ENCODE measurements at regions not wholly inside any gene's neighbourhood (a gene's known extent, or its start where the extent isn't known, plus 50 kb on each side); places are given as distances from the start of the nearest gene placed in this dataset.

GRCh38 chr1:163807331-163808049, 485.7 kb downstream of the NUF2 start:
- in situ Hi-C loops (cut with HindIII; ENCODE audit: low pct_unique_long_range_greater_than_20kb, low sequenced_read_pairs) = no loop called here
- DNase-seq (ENCODE audit: low read depth, low spot score) = no peak

GRCh38 chr1:163813251-163813650, 491.5 kb downstream of the NUF2 start:
- in situ Hi-C loops (cut with HindIII; ENCODE audit: low pct_unique_long_range_greater_than_20kb, low sequenced_read_pairs) = no loop called here
- no peak for DNase-seq (ENCODE audit: low read depth, low spot score)

DNA sequence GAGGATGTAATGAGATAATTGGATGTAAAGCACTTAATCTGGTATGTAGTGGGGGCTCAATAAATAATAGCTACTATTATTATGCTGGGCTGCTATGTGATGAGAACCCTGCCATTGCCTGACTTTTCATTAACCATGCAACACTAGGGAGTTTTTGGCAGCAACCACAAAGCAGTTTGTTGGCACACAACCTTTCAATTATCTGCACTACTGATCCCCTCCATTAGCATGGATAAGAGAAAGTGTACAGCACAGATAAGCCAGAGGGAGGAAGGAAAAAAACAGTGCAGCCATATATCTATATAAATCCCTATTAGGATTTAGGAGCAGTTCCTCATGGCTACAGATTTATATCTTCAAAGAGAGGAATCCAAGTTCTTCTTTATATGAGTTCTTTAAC, 498.5 kb downstream of the NUF2 start:
- no peak for DNase-seq (ENCODE audit: low read depth, low spot score)
- in situ Hi-C loops (cut with HindIII; ENCODE audit: low pct_unique_long_range_greater_than_20kb, low sequenced_read_pairs) = no loop called here

GRCh38 chr1:163820766-163821165, 499.0 kb downstream of the NUF2 start:
- DNase-seq (ENCODE audit: low read depth, low spot score) = no peak
- in situ Hi-C loops (cut with HindIII; ENCODE audit: low pct_unique_long_range_greater_than_20kb, low sequenced_read_pairs) = no loop called here

DNA sequence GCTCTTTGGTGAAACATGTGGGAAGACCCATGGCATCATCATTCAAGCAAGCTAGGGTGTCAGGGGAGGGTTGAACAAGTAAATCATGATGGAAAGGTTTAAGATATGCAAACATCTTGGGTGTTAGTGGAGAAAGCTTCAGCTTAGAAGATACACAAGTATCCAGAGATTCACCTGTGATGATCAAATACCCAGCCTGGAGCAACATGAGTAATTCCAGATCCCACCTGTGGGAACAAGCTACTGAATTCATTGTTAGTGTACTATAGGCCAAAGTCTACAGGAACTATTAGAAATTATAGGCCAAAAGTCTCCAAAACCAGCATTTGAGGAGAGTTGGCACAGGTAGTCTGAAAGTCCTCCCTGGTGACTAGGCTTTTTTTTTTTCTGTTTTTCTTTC, 499.9 kb downstream of the NUF2 start:
- DNase-seq (ENCODE audit: low read depth, low spot score) = no peak
- in situ Hi-C loops (cut with HindIII; ENCODE audit: low pct_unique_long_range_greater_than_20kb, low sequenced_read_pairs) = no loop called here

GRCh38 chr1:163823017-163823416, 501.3 kb downstream of the NUF2 start:
- in situ Hi-C loops (cut with HindIII; ENCODE audit: low pct_unique_long_range_greater_than_20kb, low sequenced_read_pairs) = no loop called here
- DNase-seq (ENCODE audit: low read depth, low spot score) = no peak

- in situ Hi-C loops (cut with HindIII; ENCODE audit: low pct_unique_long_range_greater_than_20kb, low sequenced_read_pairs) = no loop called here
- DNase-seq (ENCODE audit: low read depth, low spot score) = no peak
Observed at GRCh38 chr1:163824006-163824405, 502.3 kb downstream of the NUF2 start.

- no peak for DNase-seq (ENCODE audit: low read depth, low spot score)
- in situ Hi-C loops (cut with HindIII; ENCODE audit: low pct_unique_long_range_greater_than_20kb, low sequenced_read_pairs) = no loop called here
Observed at GRCh38 chr1:163824490-163824889, 502.7 kb downstream of the NUF2 start.

GRCh38 chr1:163826500-163826899, 504.7 kb downstream of the NUF2 start:
- in situ Hi-C loops (cut with HindIII; ENCODE audit: low pct_unique_long_range_greater_than_20kb, low sequenced_read_pairs) = no loop called here
- no peak for DNase-seq (ENCODE audit: low read depth, low spot score)

GRCh38 chr1:163834778-163835177, 513.0 kb downstream of the NUF2 start:
- no peak for DNase-seq (ENCODE audit: low read depth, low spot score)
- in situ Hi-C loops (cut with HindIII; ENCODE audit: low pct_unique_long_range_greater_than_20kb, low sequenced_read_pairs) = no loop called here

GRCh38 chr1:163836481-163836880, 514.7 kb downstream of the NUF2 start:
- DNase-seq (ENCODE audit: low read depth, low spot score) = no peak
- in situ Hi-C loops (cut with HindIII; ENCODE audit: low pct_unique_long_range_greater_than_20kb, low sequenced_read_pairs) = no loop called here

DNA sequence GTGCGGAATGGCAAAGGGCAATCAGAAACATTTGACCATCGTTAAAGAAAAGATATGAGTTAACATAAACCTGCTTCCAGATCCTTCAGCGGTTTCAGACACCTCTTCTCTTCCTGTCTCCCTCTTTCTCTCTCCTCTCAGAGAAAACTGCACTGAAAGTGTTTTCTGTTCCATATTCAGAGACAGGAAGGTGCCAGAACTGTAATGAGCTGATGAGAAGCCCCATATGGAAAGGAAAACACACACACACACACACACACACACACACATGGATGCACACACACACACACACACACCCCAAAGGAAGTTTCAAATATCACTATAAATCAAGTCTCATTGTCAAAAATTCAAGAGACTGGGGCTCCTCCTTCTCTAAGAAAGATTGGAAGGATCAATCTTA, 515.5 kb downstream of the NUF2 start:
- DNase-seq (ENCODE audit: low read depth, low spot score) = no peak
- in situ Hi-C loops (cut with HindIII; ENCODE audit: low pct_unique_long_range_greater_than_20kb, low sequenced_read_pairs) = no loop called here

DNA sequence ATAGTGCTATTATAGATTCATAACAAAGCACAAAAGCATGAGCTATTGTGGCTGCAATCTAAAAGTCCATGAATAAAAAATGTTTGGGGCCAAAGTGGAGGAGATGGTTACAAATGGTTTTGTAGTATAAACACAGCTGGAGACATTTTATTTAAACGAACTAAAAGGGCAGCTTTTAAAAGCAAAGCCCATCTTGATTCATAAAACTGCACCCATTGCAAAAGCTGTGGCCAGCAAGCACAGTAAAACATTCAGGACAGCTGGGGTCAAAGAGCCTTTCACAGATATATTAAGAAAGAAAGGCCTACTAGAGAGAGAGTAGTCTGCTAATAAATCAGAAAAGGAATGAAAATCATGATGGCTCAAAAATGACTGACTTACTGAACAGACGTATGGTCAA, 520.8 kb downstream of the NUF2 start:
- no peak for DNase-seq (ENCODE audit: low read depth, low spot score)
- in situ Hi-C loops (cut with HindIII; ENCODE audit: low pct_unique_long_range_greater_than_20kb, low sequenced_read_pairs) = no loop called here

DNA sequence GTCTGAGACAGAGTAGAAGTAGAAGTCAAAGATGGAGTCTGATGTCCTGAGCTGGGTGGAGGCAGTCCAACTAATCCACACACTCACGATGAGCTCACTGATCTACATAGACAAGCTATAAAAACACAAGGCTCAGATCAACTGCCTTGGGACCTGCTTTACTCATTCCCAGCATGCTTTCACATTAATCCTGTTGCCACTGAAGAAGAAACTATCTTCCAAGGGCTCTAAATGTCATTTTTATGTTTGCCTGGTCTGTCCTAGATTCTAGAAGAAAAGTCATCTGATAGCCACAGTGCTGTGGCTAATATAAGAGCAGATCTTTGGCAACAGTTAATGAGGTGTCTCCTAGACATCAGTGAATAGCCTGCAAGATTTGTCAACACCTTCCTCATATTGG, 522.7 kb downstream of the NUF2 start:
- in situ Hi-C loops (cut with HindIII; ENCODE audit: low pct_unique_long_range_greater_than_20kb, low sequenced_read_pairs) = no loop called here
- DNase-seq (ENCODE audit: low read depth, low spot score) = no peak

DNA sequence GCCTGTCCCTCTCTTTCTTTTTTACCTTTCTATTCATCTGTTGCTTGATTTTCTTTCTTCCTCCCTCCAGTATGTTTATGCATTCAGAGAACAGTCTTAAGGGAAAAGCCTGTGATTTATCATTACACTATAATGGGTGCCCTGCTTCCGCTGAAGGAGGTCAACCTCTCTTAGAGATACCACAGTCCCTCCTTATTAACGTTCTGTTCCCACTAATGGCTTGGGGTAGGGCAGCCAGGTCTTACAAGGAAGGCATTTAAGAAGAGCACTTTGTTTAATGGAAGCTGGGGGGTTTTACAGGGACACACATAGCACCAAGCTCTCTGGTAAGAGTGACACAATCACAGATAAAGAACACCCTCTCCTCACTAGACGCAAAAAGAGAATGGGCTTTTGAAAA, 523.5 kb downstream of the NUF2 start:
- no peak for DNase-seq (ENCODE audit: low read depth, low spot score)
- in situ Hi-C loops (cut with HindIII; ENCODE audit: low pct_unique_long_range_greater_than_20kb, low sequenced_read_pairs) = no loop called here

DNA sequence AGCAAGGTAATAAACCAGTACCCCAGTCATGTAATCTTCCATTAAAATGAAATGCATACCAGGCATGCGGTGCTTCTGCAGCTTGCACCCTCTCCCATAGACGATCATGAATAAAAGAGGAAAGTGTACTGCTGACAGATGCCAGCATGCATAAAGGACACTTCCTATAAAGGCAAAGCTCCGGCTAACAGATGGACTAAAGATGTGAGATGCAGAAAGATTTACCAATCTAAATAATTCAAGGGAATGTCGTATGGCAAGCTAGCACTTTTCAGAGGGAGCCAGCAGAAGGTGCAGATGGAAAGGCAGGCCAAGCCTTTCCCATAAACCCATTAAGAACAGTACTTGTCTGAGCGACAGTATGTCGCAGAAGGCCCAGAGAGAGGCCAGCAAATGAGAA, 542.0 kb downstream of the NUF2 start:
- in situ Hi-C loops (cut with HindIII; ENCODE audit: low pct_unique_long_range_greater_than_20kb, low sequenced_read_pairs) = no loop called here
- no peak for DNase-seq (ENCODE audit: low read depth, low spot score)

DNA sequence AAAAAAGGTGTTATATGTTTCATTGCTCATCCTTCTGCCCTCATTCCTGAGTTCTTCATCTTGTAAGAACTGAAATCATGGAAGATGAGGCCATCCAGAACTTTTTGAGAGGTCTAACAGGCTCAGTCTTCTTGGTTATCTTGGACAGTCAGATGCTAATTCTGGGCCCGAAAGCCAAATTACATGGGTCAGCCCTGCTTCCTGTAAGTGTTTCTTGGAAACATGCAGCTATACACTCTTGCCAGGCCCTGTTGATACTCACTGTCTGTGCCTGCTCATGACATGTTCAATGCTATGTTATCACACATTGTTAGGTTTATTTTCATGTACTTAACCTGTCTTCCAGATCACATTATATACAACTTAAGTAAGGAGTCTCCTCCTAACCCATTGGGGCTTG, 542.5 kb downstream of the NUF2 start:
- in situ Hi-C loops (cut with HindIII; ENCODE audit: low pct_unique_long_range_greater_than_20kb, low sequenced_read_pairs) = no loop called here

GRCh38 chr1:163866564-163866963, 544.8 kb downstream of the NUF2 start:
- no peak for DNase-seq (ENCODE audit: low read depth, low spot score)
- in situ Hi-C loops (cut with HindIII; ENCODE audit: low pct_unique_long_range_greater_than_20kb, low sequenced_read_pairs) = no loop called here

More for the DNA sequence above, 542.5 kb downstream of the NUF2 start:
- no peak for DNase-seq (ENCODE audit: low read depth, low spot score)

DNA sequence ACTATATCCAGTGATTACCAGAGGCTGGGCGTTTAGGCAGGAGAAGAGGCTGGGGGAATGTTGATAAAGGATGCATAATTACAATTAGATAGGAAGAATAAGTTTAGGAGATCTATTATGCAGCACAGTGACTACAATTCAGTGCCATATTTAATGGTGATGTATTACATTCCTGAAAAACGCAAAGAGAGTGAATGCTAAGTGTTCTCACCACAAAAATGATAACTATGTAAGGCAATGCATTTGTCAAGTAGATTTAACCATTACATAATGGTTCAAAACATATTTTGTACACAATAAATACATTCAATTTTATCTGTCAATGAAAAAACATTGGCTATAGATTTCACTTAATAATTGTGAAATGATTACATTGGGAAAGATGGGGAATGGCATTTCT, 548.9 kb downstream of the NUF2 start:
- DNase-seq (ENCODE audit: low read depth, low spot score) = no peak
- in situ Hi-C loops (cut with HindIII; ENCODE audit: low pct_unique_long_range_greater_than_20kb, low sequenced_read_pairs) = no loop called here

GRCh38 chr1:163872067-163872466, 550.3 kb downstream of the NUF2 start:
- no peak for DNase-seq (ENCODE audit: low read depth, low spot score)
- in situ Hi-C loops (cut with HindIII; ENCODE audit: low pct_unique_long_range_greater_than_20kb, low sequenced_read_pairs) = no loop called here
